Activated naive CD4-positive, alpha-beta T cell treated with anti-CD3 and anti-CD28 coated beads, Interleukin-2, amount 50 U/mL, for 24 hours (primary cell): ENCODE measurements at regions not wholly inside any gene's neighbourhood (a gene's known extent, or its start where the extent isn't known, plus 50 kb on each side); places are given as distances from the start of the nearest gene placed in this dataset.

Experiments
- H3K27ac Mint-ChIP-seq: one replicate; pipeline ENCODE4 v1.8.0; 2021; ENCODE audit warnings: mild to moderate bottlenecking, mixed read lengths
- H3K27me3 Mint-ChIP-seq: one replicate; pipeline ENCODE4 v1.8.0; 2021; ENCODE audit warnings: mixed read lengths
- H3K36me3 Mint-ChIP-seq: one replicate; pipeline ENCODE4 v1.8.0; 2021; ENCODE audit warnings: mixed read lengths
- H3K4me1 Mint-ChIP-seq: one replicate; pipeline ENCODE4 v1.8.0; 2021; ENCODE audit warnings: mixed read lengths
- H3K4me3 Mint-ChIP-seq: one replicate; pipeline ENCODE4 v1.8.0; 2021; ENCODE audit warnings: mild to moderate bottlenecking, mixed read lengths
- H3K9me3 Mint-ChIP-seq: one replicate; pipeline ENCODE4 v1.8.0; 2021; ENCODE audit warnings: mixed read lengths

DNA sequence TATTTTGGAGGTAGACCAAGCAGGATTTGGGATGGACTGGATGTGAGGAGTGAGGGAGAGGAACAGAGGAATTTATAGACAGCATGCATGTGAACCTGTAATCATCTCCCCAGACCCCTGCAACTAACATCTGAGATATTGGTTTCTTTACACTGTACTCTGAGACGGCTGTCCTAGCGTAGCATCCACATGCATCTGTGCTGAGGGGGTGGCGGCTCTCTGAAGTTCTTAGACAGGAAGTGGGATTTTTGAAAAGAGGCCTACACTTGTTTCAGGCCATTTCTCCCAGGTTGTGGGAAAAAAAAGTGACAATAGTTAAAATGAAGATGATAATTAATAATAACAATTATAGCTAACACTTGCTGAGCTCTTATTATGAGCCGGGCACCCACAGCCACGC is 150.2 kb upstream of the GATA6 start:
- H3K9me3 Mint-ChIP-seq: peaks cover 9% of the 10 kb centered on the region
- no peaks in the 10 kb centered on the region for H3K36me3 Mint-ChIP-seq
- no peak overlapping the region for H3K4me3 Mint-ChIP-seq

DNA sequence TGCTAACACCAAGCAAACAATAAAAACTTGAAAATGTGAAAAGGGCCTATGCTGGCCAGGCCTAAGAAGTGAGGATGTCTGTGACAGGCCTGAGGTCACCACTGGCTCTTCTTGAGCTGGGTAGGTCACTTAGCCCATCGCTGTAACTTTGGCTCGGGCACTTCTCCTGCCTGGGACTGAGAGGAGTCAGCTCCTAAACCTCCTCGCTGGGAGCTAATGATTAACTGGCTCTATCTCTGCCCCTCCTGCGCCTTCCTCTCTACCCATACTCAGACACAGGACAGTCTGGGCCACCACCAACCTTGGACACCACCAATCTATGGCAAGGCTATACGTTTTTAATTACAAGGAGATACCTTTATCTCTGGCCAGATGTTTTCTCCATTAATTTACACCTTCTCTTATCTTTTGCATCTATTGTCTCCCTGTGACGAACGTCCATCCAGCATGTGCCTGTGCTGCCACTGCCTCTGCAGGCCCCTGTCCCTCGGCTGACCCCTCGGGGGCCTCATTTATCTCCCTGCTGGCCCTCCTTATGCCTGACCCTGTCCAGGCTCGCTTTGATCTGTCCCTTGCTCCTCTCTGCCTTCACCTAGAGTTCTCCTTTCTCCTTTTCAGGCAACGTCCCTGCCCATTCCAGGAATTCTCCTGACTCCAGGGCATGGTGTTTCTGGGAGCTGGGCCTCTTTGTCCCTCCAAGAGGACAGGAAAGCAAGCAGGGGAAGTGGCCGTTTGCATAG is 149.1 kb upstream of the GATA6 start:
- Mint-ChIP-seq H3K9me3 (peaks cover 6% of the 10 kb centered on the region), H3K27ac (no peak overlapping the region), H3K4me3 (no peak overlapping the region), H3K4me1 (no peaks in the 10 kb centered on the region), H3K36me3 (no peaks in the 10 kb centered on the region), H3K27me3 (peaks cover 2% of the 10 kb centered on the region)

More for the DNA sequence above, 150.2 kb upstream of the GATA6 start:
- H3K4me1 Mint-ChIP-seq: no peaks in the 10 kb centered on the region
- peaks cover 2% of the 10 kb centered on the region for H3K27me3 Mint-ChIP-seq
- no peak overlapping the region for H3K27ac Mint-ChIP-seq

- no peak overlapping the region for H3K4me3 Mint-ChIP-seq
- no peak overlapping the region for H3K27ac Mint-ChIP-seq
- no peaks in the 10 kb centered on the region for H3K36me3 Mint-ChIP-seq
- H3K4me1 Mint-ChIP-seq: no peaks in the 10 kb centered on the region
- peaks cover 5% of the 10 kb centered on the region for H3K9me3 Mint-ChIP-seq
- peaks cover 2% of the 10 kb centered on the region for H3K27me3 Mint-ChIP-seq
Measured at GRCh38 chr18:22020867-22021370, 148.5 kb upstream of the GATA6 start.

- H3K27me3 Mint-ChIP-seq: peaks cover 3% of the 10 kb centered on the region
- no peak overlapping the region for H3K4me3 Mint-ChIP-seq
- no peaks in the 10 kb centered on the region for H3K36me3 Mint-ChIP-seq
- H3K27ac Mint-ChIP-seq: no peak overlapping the region
- H3K9me3 Mint-ChIP-seq: peaks cover 5% of the 10 kb centered on the region
- no peaks in the 10 kb centered on the region for H3K4me1 Mint-ChIP-seq
Measured at GRCh38 chr18:22021701-22022100, 147.7 kb upstream of the GATA6 start.

DNA sequence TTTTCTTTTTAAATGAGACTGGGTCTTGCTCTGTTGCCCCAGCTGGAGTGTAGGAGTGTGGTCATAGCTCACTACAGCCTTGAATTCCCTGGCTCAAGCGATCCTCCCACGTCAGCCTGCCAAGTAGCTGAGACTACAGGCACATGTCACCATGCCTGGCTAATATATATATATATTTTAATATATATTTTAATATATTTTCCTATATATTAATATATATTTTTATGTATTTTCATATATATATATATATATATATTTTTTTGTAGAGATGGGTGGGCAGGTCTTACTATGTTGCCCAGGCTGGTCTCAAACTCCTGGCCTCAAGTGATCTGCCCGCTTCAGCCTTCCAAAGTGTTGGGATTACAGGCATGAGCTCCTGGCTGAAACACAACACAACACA is 144.5 kb upstream of the GATA6 start:
- no peak overlapping the region for H3K27ac Mint-ChIP-seq
- no peaks in the 10 kb centered on the region for H3K4me1 Mint-ChIP-seq
- no peaks in the 10 kb centered on the region for H3K36me3 Mint-ChIP-seq
- H3K27me3 Mint-ChIP-seq: peaks cover 2% of the 10 kb centered on the region
- H3K4me3 Mint-ChIP-seq: no peak overlapping the region
- no peaks in the 10 kb centered on the region for H3K9me3 Mint-ChIP-seq

- Mint-ChIP-seq H3K27me3 (peaks cover 2% of the 10 kb centered on the region), H3K4me3 (no peak overlapping the region), H3K9me3 (no peaks in the 10 kb centered on the region), H3K4me1 (no peaks in the 10 kb centered on the region), H3K27ac (no peak overlapping the region), H3K36me3 (no peaks in the 10 kb centered on the region)
Measured at GRCh38 chr18:22026362-22026761, 143.0 kb upstream of the GATA6 start.

- H3K4me1 Mint-ChIP-seq: no peaks in the 10 kb centered on the region
- H3K36me3 Mint-ChIP-seq: no peaks in the 10 kb centered on the region
- no peak overlapping the region for H3K4me3 Mint-ChIP-seq
- H3K9me3 Mint-ChIP-seq: no peaks in the 10 kb centered on the region
- no peak overlapping the region for H3K27ac Mint-ChIP-seq
- H3K27me3 Mint-ChIP-seq: peaks cover 2% of the 10 kb centered on the region
Measured at GRCh38 chr18:22026889-22027288, 142.5 kb upstream of the GATA6 start.

GRCh38 chr18:22031611-22032010 is 137.8 kb upstream of the GATA6 start:
- Mint-ChIP-seq H3K4me1 (no peaks in the 10 kb centered on the region), H3K4me3 (no peak overlapping the region), H3K36me3 (no peaks in the 10 kb centered on the region), H3K27ac (no peak overlapping the region), H3K9me3 (no peaks in the 10 kb centered on the region), H3K27me3 (no peaks in the 10 kb centered on the region)

DNA sequence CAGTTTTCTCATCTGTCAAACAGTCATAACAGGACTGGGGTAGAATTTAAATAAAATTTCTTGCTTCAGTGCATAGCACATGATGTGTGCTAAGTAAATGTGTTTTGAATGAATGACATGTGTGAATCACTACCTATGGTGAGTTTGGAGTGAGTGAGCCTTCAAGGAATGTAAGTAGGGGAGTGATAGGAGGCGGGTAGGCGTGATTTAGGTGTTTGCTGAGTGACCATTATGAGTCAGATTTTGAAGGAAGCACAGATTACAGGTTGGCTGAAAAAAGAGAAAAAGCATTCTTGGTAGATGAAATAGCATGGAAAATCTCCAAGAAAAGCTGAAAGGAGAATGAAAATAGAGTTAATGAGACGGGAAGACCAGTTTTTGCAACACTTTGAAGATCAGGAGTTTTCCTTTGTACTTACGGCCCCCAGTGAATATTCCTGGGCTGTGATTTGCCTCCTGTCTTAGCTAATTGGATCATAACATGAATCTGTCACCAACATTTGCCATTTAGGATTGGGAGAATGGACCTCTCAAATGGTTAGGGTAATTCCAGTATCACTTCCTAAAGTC is 136.9 kb upstream of the GATA6 start:
- Mint-ChIP-seq H3K36me3 (no peaks in the 10 kb centered on the region), H3K27me3 (no peaks in the 10 kb centered on the region), H3K4me3 (no peak overlapping the region), H3K9me3 (no peaks in the 10 kb centered on the region), H3K4me1 (no peaks in the 10 kb centered on the region), H3K27ac (no peak overlapping the region)

- no peak overlapping the region for H3K4me3 Mint-ChIP-seq
- H3K27me3 Mint-ChIP-seq: no peaks in the 10 kb centered on the region
- no peaks in the 10 kb centered on the region for H3K4me1 Mint-ChIP-seq
- no peak overlapping the region for H3K27ac Mint-ChIP-seq
- no peaks in the 10 kb centered on the region for H3K9me3 Mint-ChIP-seq
- no peaks in the 10 kb centered on the region for H3K36me3 Mint-ChIP-seq
Measured at GRCh38 chr18:22033085-22033484, 136.3 kb upstream of the GATA6 start.

- H3K4me3 Mint-ChIP-seq: no peak overlapping the region
- H3K9me3 Mint-ChIP-seq: no peaks in the 10 kb centered on the region
- no peak overlapping the region for H3K27ac Mint-ChIP-seq
- no peaks in the 10 kb centered on the region for H3K27me3 Mint-ChIP-seq
- no peaks in the 10 kb centered on the region for H3K4me1 Mint-ChIP-seq
- H3K36me3 Mint-ChIP-seq: no peaks in the 10 kb centered on the region
Measured at GRCh38 chr18:22034276-22034675, 135.1 kb upstream of the GATA6 start.

- Mint-ChIP-seq H3K4me1 (no peaks in the 10 kb centered on the region), H3K36me3 (no peaks in the 10 kb centered on the region), H3K27me3 (no peaks in the 10 kb centered on the region), H3K27ac (no peak overlapping the region), H3K9me3 (no peaks in the 10 kb centered on the region), H3K4me3 (no peak overlapping the region)
Measured at GRCh38 chr18:22040533-22040932, 128.9 kb upstream of the GATA6 start.

DNA sequence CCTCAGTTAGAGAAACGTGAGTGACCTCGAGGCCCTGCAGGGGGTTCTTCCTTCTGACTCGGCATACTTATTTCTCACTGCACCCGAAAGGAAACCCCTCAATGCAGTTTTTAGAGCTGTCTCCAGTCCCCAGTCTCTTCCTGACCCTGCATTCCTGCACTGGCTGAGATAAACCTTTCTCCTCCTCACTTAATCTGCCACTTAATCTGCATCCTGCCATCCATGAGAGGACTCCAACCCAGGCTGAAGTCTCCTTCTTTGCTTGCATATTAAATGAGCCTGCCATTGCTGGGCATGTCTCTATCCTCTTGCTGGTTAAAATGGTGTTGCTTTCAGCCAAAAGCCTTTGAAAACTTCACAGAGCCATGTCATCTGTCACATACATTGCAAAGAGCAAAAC is 125.6 kb upstream of the GATA6 start:
- no peaks in the 10 kb centered on the region for H3K27me3 Mint-ChIP-seq
- no peak overlapping the region for H3K4me3 Mint-ChIP-seq
- H3K4me1 Mint-ChIP-seq: no peaks in the 10 kb centered on the region
- H3K27ac Mint-ChIP-seq: no peak overlapping the region
- H3K36me3 Mint-ChIP-seq: no peaks in the 10 kb centered on the region
- H3K9me3 Mint-ChIP-seq: no peaks in the 10 kb centered on the region

- no peak overlapping the region for H3K4me3 Mint-ChIP-seq
- no peaks in the 10 kb centered on the region for H3K9me3 Mint-ChIP-seq
- H3K27me3 Mint-ChIP-seq: no peaks in the 10 kb centered on the region
- H3K4me1 Mint-ChIP-seq: no peaks in the 10 kb centered on the region
- no peak overlapping the region for H3K27ac Mint-ChIP-seq
- no peaks in the 10 kb centered on the region for H3K36me3 Mint-ChIP-seq
Measured at GRCh38 chr18:22044474-22045220, 124.7 kb upstream of the GATA6 start.

GRCh38 chr18:22045221-22045918 is 124.0 kb upstream of the GATA6 start:
- Mint-ChIP-seq H3K27ac (no peak overlapping the region), H3K27me3 (no peaks in the 10 kb centered on the region), H3K4me3 (no peak overlapping the region), H3K36me3 (no peaks in the 10 kb centered on the region), H3K4me1 (no peaks in the 10 kb centered on the region), H3K9me3 (no peaks in the 10 kb centered on the region)

DNA sequence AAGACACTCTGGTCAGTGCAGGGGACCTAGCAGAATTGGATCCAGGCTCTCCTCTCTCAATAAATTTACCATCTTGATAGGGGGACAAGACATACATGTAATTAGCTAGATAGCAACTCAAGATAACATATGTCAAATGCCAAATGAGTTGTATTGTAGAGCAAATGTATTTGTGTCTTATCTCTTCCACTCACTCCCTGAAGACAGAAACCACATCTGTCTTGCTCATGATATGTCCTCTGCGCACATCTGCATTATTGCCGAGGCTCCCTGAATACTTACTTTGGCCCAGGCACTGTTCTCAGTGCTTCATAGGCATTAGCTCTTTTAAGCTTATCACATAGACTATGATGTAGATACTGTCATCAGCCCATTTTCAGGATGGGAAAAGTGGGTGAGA is 122.9 kb upstream of the GATA6 start:
- Mint-ChIP-seq H3K4me1 (no peaks in the 10 kb centered on the region), H3K27ac (no peak overlapping the region), H3K4me3 (no peak overlapping the region), H3K9me3 (no peaks in the 10 kb centered on the region), H3K27me3 (no peaks in the 10 kb centered on the region), H3K36me3 (no peaks in the 10 kb centered on the region)
